Kidney (tissue), 13 donors: ENCODE measurements at regions not wholly inside any gene's neighbourhood (a gene's known extent, or its start where the extent isn't known, plus 50 kb on each side); places are given as distances from the start of the nearest gene placed in this dataset.

Experiments used
- DNase-seq, 5 donors: peaks; one replicate each; pipeline ENCODE4 v3.0.0-alpha.2; 2013 to 2020
- FAIRE-seq: peaks from 2 replicates; lab custom pipeline; 2012; peaks lifted over from hg19 to GRCh38; lab: Jason Lieb, UNC
- H3K27ac ChIP-seq, 2 donors: one replicate each; pipeline ENCODE4 v1.7.0; 2013; ENCODE audit warnings: low read depth in 2 of 2, low read length in 2 of 2, inconsistent platforms in 1 of 2
- H3K27me3 ChIP-seq: one replicate; pipeline ENCODE4 v1.7.1; 2013; ENCODE audit warnings: low read length, inconsistent platforms; ENCODE audit not compliant: control insufficient read depth, insufficient read depth
- H3K36me3 ChIP-seq, 3 donors: one replicate each; pipeline versions ENCODE4 v1.7.0 to v1.7.1; 2013; ENCODE audit warnings: low read length in 3 of 3, control low read depth in 1 of 3, inconsistent platforms in 1 of 3; ENCODE audit not compliant: insufficient read depth in 3 of 3, control insufficient read depth in 2 of 3
- H3K4me1 ChIP-seq, 3 donors: one replicate each; pipeline versions ENCODE4 v1.7.0 to v1.7.1; 2013; ENCODE audit warnings: low read length in 3 of 3, inconsistent platforms in 1 of 3, low read depth in 1 of 3; ENCODE audit not compliant: control insufficient read depth in 2 of 3, insufficient read depth in 2 of 3
- H3K4me3 ChIP-seq, 3 donors: one replicate each; pipeline versions ENCODE4 v1.7.0 to v1.8.1; 2013; ENCODE audit warnings: low read length in 3 of 3, control low read depth in 1 of 3, inconsistent platforms in 1 of 3
- H3K9ac ChIP-seq, 3 donors: one replicate each; pipeline versions ENCODE4 v1.7.0 to v1.7.1; 2013; ENCODE audit warnings: low read length in 3 of 3, control low read depth in 1 of 3, inconsistent platforms in 1 of 3
- H3K9me3 ChIP-seq, 3 donors: one replicate each; pipeline versions ENCODE4 v1.7.0 to v1.7.1; 2013; ENCODE audit warnings: low read length in 3 of 3, control low read depth in 1 of 3, inconsistent platforms in 1 of 3; ENCODE audit not compliant: control insufficient read depth in 2 of 3, insufficient read depth in 1 of 3
- CTCF ChIP-seq: IDR thresholded peaks from 3 replicates; pipeline ENCODE4 v1.5.1; 2012; ENCODE audit warnings: mild to moderate bottlenecking, moderate library complexity, borderline replicate concordance; ENCODE audit not compliant: insufficient read depth; ENCODE audit errors: extremely low read depth
- intact Hi-C: fragments of 100-400 bp; cut with DNase I; formaldehyde crosslinking; loops from one replicate; pipeline ENCODE4 v1.11.1; 2022
- donor health status: control.
- donor health status: control.
- donor health status: control.
- donor health status: control.
- donor health status: control.
- donor health status: DM: yes; HTN: yes; CAD: no.
- donor health status: Normal renal cell carcinoma (clear cell type).

- Histone ChIP-seq H3K9me3 (no peaks in the 10 kb centered on the region), H3K27ac (peak overlapping the region in 1 of 2 donors; percentile 78), H3K9ac (no peak overlapping the region), H3K27me3 (no peaks in the 10 kb centered on the region), H3K36me3 (peaks cover 0 to 7% (median 2%) of the 10 kb centered on the region in 3 donors), H3K4me3 (no peak overlapping the region), H3K4me1 (peaks cover 7 to 39% (median 19%) of the 10 kb centered on the region in 3 donors)
- DNase-seq (no peak), FAIRE-seq (no peak)
- intact Hi-C loops, result no loop called here
- no peak for TF ChIP-seq CTCF
These were observed 53.7 kb upstream of the TRAK1 start for GRCh38 chr3:42037318-42037945.

DNA sequence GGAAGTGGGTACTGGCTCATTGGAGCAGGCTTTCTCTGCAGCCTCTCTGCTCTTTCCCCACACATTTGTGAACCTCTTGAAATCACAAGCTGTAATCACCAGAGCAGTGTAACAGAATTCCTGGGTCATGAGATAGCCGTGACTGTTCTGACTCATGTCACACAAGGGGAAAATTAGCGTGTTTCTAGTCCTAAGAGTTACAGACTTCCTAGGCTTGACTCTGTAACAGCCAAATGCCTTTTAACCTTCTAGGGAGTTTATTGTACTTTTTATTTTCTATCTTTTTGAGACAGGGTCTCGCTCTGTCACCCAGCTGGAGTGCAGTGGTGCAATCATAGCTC, 54.7 kb upstream of the TRAK1 start:
- H3K9ac ChIP-seq, result no peak overlapping the region
- no peaks in the 10 kb centered on the region for H3K27me3 ChIP-seq
- no peaks in the 10 kb centered on the region for H3K9me3 ChIP-seq
- intact Hi-C loops, result no loop called here
- no peak overlapping the region for H3K4me3 ChIP-seq
- peaks cover 0 to 7% (median 2%) of the 10 kb centered on the region in 3 donors for H3K36me3 ChIP-seq
- FAIRE-seq, result no peak
- peaks cover 7 to 42% (median 24%) of the 10 kb centered on the region in 3 donors for H3K4me1 ChIP-seq
- peak in 4 of 5 donors; percentile 19 to 83 (median 68) for DNase-seq
- peak overlapping the region; percentile 77 to 88 for H3K27ac ChIP-seq
- TF ChIP-seq CTCF, result no peak

GRCh38 chr3:42035816-42036482, 55.2 kb upstream of the TRAK1 start:
- Histone ChIP-seq H3K36me3 (peaks cover 0 to 7% (median 2%) of the 10 kb centered on the region in 3 donors), H3K4me3 (no peak overlapping the region), H3K4me1 (peaks cover 7 to 42% (median 24%) of the 10 kb centered on the region in 3 donors), H3K27ac (peak overlapping the region; percentile 77 to 88), H3K27me3 (no peaks in the 10 kb centered on the region), H3K9me3 (no peaks in the 10 kb centered on the region), H3K9ac (peak overlapping the region in 1 of 3 donors; percentile 43)
- DNase-seq, result peak in 1 of 5 donors; percentile 33
- intact Hi-C loops, result no loop called here
- no peak for FAIRE-seq
- TF ChIP-seq CTCF, result no peak
